Right lobe of liver (tissue), 4 donors: ENCODE measurements at regions not wholly inside any gene's neighbourhood (a gene's known extent, or its start where the extent isn't known, plus 50 kb on each side); places are given as distances from the start of the nearest gene placed in this dataset.

Experiments used
- POLR2A ChIP-seq: fragments of 450-650 bp; IDR thresholded peaks from one replicate; pipeline ENCODE4 v1.6.1; 2017; ENCODE audit warnings: antibody characterized with exemption, mild to moderate bottlenecking
- TF ChIP-seq, protein P1 (sequence below), 4 donors: fragments of 200-600 bp in 3 of 4; fragments of 450-650 bp in 1 of 4; IDR thresholded peaks; one replicate each; pipeline versions ENCODE4 v1.5.1 to v1.8.0; 2016 to 2022; ENCODE audit warnings: antibody characterized with exemption in 4 of 4, mild to moderate bottlenecking in 2 of 4
- donor health status: DM: no; HTN: no; CAD: no.
- donor health status: DM: no; HTN: no; CAD: no.
- donor health status: DM: no; HTN: yes; CAD: no.

DNA sequence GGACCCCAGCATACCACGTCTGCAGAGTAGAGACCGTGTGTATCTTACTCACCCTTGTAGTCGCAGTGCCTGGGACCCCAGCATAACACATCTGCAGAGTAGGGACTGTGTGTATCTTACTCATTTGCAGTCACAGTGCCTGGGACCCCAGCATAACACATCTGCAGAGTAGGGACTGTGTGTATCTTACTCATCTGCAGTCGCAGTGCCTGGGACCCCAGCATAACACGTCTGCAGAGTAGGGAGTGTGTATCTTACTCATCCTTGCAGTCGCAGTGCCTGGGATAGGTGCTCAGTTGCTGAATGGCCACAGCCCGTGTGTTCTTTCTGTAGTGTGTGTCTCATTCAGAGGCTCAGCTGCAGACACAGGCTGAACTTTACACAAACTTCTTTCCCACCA is 71.4 kb upstream of the FRG1 start:
- TF ChIP-seq, protein P1, sequence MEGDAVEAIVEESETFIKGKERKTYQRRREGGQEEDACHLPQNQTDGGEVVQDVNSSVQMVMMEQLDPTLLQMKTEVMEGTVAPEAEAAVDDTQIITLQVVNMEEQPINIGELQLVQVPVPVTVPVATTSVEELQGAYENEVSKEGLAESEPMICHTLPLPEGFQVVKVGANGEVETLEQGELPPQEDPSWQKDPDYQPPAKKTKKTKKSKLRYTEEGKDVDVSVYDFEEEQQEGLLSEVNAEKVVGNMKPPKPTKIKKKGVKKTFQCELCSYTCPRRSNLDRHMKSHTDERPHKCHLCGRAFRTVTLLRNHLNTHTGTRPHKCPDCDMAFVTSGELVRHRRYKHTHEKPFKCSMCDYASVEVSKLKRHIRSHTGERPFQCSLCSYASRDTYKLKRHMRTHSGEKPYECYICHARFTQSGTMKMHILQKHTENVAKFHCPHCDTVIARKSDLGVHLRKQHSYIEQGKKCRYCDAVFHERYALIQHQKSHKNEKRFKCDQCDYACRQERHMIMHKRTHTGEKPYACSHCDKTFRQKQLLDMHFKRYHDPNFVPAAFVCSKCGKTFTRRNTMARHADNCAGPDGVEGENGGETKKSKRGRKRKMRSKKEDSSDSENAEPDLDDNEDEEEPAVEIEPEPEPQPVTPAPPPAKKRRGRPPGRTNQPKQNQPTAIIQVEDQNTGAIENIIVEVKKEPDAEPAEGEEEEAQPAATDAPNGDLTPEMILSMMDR (IDR thresholded peaks at IDR 0.05): no peak
- no peak for TF ChIP-seq POLR2A
